Activated CD4-positive, alpha-beta T cell treated with anti-CD3 and anti-CD28 coated beads, Interleukin-2, amount 10 ng/mL, durations not matched to agents 24 days and 14 days (primary cell): ENCODE measurements at regions not wholly inside any gene's neighbourhood (a gene's known extent, or its start where the extent isn't known, plus 50 kb on each side); places are given as distances from the start of the nearest gene placed in this dataset.

Experiments used
- DNase-seq: peaks from one replicate; pipeline ENCODE4 v3.0.0; 2022
- H3K27ac Mint-ChIP-seq: one replicate; pipeline ENCODE4 v1.8.0; 2022; ENCODE audit warnings: mild to moderate bottlenecking, mixed read lengths
- H3K27me3 Mint-ChIP-seq: one replicate; pipeline ENCODE4 v1.8.0; 2022; ENCODE audit warnings: mixed read lengths
- H3K36me3 Mint-ChIP-seq: one replicate; pipeline ENCODE4 v1.8.0; 2022; ENCODE audit warnings: low read depth, mild to moderate bottlenecking, mixed read lengths
- H3K4me1 Mint-ChIP-seq: one replicate; pipeline ENCODE4 v1.8.0; 2021; ENCODE audit warnings: mixed read lengths
- H3K4me3 Mint-ChIP-seq: one replicate; pipeline ENCODE4 v1.8.0; 2022; ENCODE audit warnings: mild to moderate bottlenecking, moderate library complexity, mixed read lengths
- H3K9me3 Mint-ChIP-seq: one replicate; pipeline ENCODE4 v1.8.0; 2021; ENCODE audit warnings: mixed read lengths
- intact Hi-C: fragments of 100-400 bp; cut with micrococcal nuclease; formaldehyde crosslinking; loops from one replicate; pipeline ENCODE4 v1.15.1; 2023

DNA sequence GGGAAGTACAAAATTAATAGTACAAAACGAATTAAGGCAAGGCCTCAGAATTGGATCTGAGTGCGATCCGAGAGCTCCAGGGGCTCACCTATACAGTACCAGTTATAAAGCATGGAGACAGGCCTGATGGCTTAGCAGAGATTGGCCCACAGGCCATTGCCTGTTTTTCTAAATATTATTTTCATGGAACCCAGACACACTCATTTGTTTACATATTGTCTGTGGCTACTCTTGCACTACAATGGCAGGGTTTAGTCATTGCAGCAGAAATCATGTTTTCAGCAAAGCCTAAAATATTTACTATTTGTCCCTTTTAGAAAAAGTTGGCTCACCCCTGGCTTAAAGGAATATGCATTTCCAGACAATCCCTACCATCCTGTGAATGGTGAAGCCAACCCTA lies 578.9 kb downstream of the PLPP3 start:
- Mint-ChIP-seq H3K27ac (no peak overlapping the region), H3K4me3 (no peak overlapping the region), H3K27me3 (no peaks in the 10 kb centered on the region), H3K9me3 (no peaks in the 10 kb centered on the region), H3K4me1 (no peaks in the 10 kb centered on the region), H3K36me3 (no peaks in the 10 kb centered on the region)
- intact Hi-C loops, result no loop called here
- no peak for DNase-seq

GRCh38 chr1:55997536-55997935 lies 581.8 kb downstream of the PLPP3 start:
- H3K4me3 Mint-ChIP-seq, result no peak overlapping the region
- no peaks in the 10 kb centered on the region for H3K27me3 Mint-ChIP-seq
- no peak for DNase-seq
- no peak overlapping the region for H3K27ac Mint-ChIP-seq
- H3K36me3 Mint-ChIP-seq, result no peaks in the 10 kb centered on the region
- intact Hi-C loops, result no loop called here
- peaks cover 4% of the 10 kb centered on the region for H3K9me3 Mint-ChIP-seq
- H3K4me1 Mint-ChIP-seq, result no peaks in the 10 kb centered on the region

DNA sequence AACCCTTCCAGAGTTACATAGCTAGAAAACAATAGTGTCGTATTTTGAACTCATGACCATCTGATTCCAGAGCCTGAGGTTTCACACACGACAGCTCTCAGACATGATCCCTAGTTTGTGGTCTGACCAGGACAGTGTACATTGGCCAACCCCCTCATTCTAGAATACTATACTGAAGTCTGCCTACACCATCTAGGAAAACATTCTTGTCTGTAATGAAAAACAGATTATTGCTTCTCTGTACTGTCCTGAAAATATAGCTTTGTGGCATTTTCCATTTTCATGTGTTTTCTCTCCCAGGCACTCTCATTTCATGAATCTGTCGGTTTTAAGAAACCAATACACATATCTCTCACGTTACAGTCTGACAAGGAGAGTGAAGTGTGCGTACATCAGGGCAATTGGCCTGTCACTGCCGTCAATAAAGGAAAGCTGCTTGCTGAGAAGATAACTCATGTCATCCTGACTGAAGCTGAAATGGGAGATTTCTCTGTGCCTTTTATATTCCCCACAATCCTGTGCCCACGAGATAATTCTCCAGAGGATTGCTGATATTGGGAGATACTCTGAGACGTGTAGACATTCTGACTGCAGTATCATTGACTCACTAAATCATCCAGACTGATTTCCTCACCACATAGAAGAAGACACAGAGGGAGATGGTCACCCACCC lies 585.6 kb downstream of the PLPP3 start:
- H3K4me1 Mint-ChIP-seq, result no peaks in the 10 kb centered on the region
- peaks cover 4% of the 10 kb centered on the region for H3K9me3 Mint-ChIP-seq
- H3K36me3 Mint-ChIP-seq, result no peaks in the 10 kb centered on the region
- no peak overlapping the region for H3K4me3 Mint-ChIP-seq
- no peak overlapping the region for H3K27ac Mint-ChIP-seq
- H3K27me3 Mint-ChIP-seq, result no peaks in the 10 kb centered on the region
- DNase-seq, result no peak
- intact Hi-C loops, result no loop called here

DNA sequence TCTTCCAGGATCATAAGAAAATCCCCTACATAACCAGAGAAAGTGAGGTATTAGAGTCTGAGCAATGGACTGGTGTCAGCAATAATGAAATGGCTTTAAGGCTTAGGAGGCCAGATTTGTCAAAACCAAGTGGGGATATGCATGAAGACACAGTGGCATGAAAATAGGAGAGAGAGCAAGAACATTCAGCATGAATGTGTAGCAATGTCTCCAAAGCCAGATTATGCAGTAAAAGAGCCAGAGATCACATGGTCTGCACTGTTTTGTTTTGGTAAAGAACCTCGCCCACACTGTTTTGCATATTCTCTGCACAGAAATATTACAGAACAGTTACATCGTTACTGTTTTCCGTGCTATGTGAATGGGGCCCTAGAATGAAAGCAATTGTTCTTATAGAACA lies 589.4 kb downstream of the PLPP3 start:
- Mint-ChIP-seq H3K27ac (no peak overlapping the region), H3K27me3 (no peaks in the 10 kb centered on the region), H3K4me1 (no peaks in the 10 kb centered on the region), H3K36me3 (no peaks in the 10 kb centered on the region), H3K9me3 (peaks cover 1% of the 10 kb centered on the region), H3K4me3 (no peak overlapping the region)
- no peak for DNase-seq
- intact Hi-C loops, result no loop called here

DNA sequence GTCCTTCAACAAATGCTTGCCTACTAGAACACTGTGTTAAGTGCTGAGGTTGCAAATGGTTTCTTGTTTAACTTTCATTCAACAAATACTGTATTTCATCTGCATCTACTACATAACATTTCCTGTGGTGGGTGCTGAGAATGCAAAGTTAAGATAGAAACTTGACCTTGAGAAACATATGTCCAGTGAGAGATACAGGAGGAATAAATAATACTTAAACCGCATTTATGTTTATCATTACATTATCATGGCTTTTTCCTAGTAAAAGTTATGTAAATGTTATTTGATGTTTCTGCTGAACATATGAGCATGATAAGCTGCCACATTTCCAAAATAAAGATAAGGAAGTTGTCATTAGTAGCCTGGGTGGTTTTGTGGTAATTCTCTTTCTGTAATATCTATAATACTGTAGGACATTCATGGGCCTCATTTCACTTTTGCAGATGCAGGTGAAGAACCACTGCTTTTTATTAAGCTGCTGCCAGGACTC lies 590.4 kb downstream of the PLPP3 start:
- H3K4me3 Mint-ChIP-seq, result no peak overlapping the region
- H3K4me1 Mint-ChIP-seq, result no peaks in the 10 kb centered on the region
- DNase-seq, result no peak
- no peaks in the 10 kb centered on the region for H3K27me3 Mint-ChIP-seq
- no peak overlapping the region for H3K27ac Mint-ChIP-seq
- no peaks in the 10 kb centered on the region for H3K36me3 Mint-ChIP-seq
- H3K9me3 Mint-ChIP-seq, result no peaks in the 10 kb centered on the region
- intact Hi-C loops, result no loop called here

- Mint-ChIP-seq H3K36me3 (no peaks in the 10 kb centered on the region), H3K27ac (no peak overlapping the region), H3K4me3 (no peak overlapping the region), H3K27me3 (no peaks in the 10 kb centered on the region), H3K4me1 (no peaks in the 10 kb centered on the region), H3K9me3 (no peaks in the 10 kb centered on the region)
- no peak for DNase-seq
- intact Hi-C loops, result no loop called here
Observed at GRCh38 chr1:55987491-55988249, 591.7 kb downstream of the PLPP3 start.

DNA sequence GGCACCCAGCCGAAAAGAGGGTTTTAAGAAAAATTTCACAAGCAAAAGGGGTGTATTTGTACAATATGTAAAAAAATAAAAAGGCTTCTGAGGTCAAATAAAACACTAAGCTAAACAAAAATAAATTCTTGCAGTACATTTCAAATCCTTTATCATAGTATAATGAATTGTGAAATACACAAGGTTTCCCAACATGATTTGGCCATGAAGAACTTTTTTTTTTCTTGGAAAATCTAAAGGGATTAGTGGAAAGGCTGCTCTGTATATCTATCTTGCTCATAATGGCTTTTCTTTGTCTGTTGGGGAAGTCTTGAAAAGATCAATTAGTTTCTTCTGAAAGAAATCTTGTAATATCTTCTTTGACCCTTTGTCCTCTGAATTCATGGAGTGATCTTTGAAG lies 593.4 kb downstream of the PLPP3 start:
- no peaks in the 10 kb centered on the region for H3K27me3 Mint-ChIP-seq
- no peaks in the 10 kb centered on the region for H3K4me1 Mint-ChIP-seq
- H3K36me3 Mint-ChIP-seq, result no peaks in the 10 kb centered on the region
- intact Hi-C loops, result no loop called here
- no peak overlapping the region for H3K27ac Mint-ChIP-seq
- DNase-seq, result no peak
- no peak overlapping the region for H3K4me3 Mint-ChIP-seq
- H3K9me3 Mint-ChIP-seq, result no peaks in the 10 kb centered on the region

DNA sequence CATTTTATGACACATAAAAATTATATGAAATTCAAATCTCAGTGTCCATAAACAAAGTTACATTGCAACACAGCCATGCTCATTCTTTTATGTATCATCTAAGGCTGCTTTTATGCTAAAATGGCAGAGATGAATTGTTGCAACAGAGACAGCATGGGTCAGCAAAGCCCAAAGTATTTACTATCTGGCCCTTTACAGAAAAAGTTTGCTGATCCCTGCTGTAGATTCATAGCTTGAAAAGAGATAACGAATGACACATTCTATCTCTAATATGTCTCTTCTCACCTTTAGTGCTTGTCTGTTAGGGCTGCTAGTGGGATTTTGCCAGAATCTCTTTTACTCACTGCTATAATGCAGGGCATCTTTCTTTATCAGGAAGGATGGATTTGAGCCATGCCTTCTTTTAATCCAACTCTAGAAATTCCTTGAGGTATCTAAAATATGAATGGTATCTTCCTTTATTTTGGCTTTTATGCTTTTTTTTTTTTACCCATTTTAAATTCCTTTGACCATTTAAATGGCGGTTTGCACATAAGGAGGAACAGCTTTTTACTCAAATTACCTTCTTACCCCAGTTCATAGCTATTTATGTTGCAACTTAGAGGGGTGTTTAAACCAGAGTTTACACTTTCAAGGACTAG lies 598.2 kb downstream of the PLPP3 start:
- Mint-ChIP-seq H3K36me3 (no peaks in the 10 kb centered on the region), H3K27ac (no peak overlapping the region), H3K9me3 (no peaks in the 10 kb centered on the region), H3K4me1 (no peaks in the 10 kb centered on the region), H3K27me3 (no peaks in the 10 kb centered on the region), H3K4me3 (no peak overlapping the region)
- no peak for DNase-seq
- intact Hi-C loops, result no loop called here

GRCh38 chr1:55980582-55980981 lies 598.8 kb downstream of the PLPP3 start:
- Mint-ChIP-seq H3K4me3 (no peak overlapping the region), H3K27me3 (no peaks in the 10 kb centered on the region)

DNA sequence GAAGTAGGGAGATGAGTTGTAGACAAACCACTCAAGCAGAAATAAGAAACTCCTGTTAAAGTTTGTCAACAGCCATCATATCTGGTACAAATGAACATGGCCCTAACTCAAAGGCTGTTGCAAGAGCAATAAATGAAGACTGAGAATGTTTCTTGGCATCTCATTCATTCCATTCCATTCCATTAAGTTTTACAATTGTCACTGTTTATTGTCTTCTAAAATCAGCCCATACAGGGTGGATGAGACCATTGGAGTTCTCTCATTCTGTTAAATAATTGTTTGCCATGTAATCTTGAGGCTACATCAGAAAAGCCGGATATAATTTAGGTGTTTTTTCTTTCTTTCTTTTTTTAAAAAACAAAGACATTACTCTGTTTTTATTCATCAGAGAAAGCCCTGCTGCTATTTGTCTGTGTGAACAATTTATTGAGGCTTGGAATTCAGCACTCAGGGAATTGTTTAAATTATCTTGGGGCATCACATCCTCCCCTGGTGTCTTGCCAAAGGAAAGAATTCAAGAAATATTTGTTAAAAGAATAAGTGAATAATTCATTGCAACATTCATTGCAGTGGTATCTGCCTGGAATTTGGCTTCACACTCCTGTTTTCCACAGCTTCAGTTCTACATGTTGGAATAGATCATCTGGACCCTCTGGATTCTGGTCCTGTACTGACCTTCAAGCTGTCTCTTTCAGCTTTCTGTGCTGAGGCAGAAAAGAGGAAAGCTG lies 604.5 kb downstream of the PLPP3 start:
- Mint-ChIP-seq H3K27me3 (no peaks in the 10 kb centered on the region), H3K27ac (no peak overlapping the region), H3K4me3 (no peak overlapping the region), H3K9me3 (no peaks in the 10 kb centered on the region), H3K4me1 (no peaks in the 10 kb centered on the region), H3K36me3 (no peaks in the 10 kb centered on the region)
- intact Hi-C loops, result no loop called here
- no peak for DNase-seq

More at GRCh38 chr1:55980582-55980981, 598.8 kb downstream of the PLPP3 start:
- intact Hi-C loops, result no loop called here
- DNase-seq, result no peak
- Mint-ChIP-seq H3K4me1 (no peaks in the 10 kb centered on the region), H3K36me3 (no peaks in the 10 kb centered on the region), H3K27ac (no peak overlapping the region), H3K9me3 (no peaks in the 10 kb centered on the region)

GRCh38 chr1:55970526-55971110 lies 608.7 kb downstream of the PLPP3 start:
- H3K9me3 Mint-ChIP-seq, result no peaks in the 10 kb centered on the region
- DNase-seq, result no peak
- H3K27me3 Mint-ChIP-seq, result no peaks in the 10 kb centered on the region
- H3K27ac Mint-ChIP-seq, result no peak overlapping the region
- no peaks in the 10 kb centered on the region for H3K36me3 Mint-ChIP-seq
- H3K4me1 Mint-ChIP-seq, result no peaks in the 10 kb centered on the region
- intact Hi-C loops, result no loop called here
- H3K4me3 Mint-ChIP-seq, result no peak overlapping the region

DNA sequence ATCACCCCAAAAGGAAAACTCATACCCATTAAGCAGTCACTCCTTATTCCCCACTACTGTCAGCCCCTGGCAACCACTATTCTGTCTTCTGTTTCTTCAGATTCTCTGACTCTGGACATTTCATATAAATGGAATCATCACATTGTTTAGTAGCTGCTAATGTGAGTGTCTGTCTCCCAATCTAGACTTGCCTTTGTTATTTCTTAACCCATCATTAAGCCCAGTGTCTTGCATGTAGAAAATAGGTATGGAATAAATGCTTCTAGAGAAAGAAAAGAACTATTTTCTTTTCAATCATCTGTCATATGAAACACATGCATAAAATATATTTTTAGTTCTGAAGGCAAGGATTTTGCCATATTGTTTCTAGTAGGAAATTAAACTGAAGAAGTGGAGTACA lies 610.0 kb downstream of the PLPP3 start:
- H3K27me3 Mint-ChIP-seq, result no peaks in the 10 kb centered on the region
- DNase-seq, result no peak
- H3K36me3 Mint-ChIP-seq, result no peaks in the 10 kb centered on the region
- no peak overlapping the region for H3K4me3 Mint-ChIP-seq
- H3K9me3 Mint-ChIP-seq, result no peaks in the 10 kb centered on the region
- intact Hi-C loops, result no loop called here
- H3K27ac Mint-ChIP-seq, result no peak overlapping the region
- H3K4me1 Mint-ChIP-seq, result no peaks in the 10 kb centered on the region

GRCh38 chr1:55968661-55969060 lies 610.7 kb downstream of the PLPP3 start:
- Mint-ChIP-seq H3K36me3 (no peaks in the 10 kb centered on the region), H3K4me1 (no peaks in the 10 kb centered on the region), H3K4me3 (no peak overlapping the region), H3K27me3 (no peaks in the 10 kb centered on the region), H3K27ac (no peak overlapping the region), H3K9me3 (no peaks in the 10 kb centered on the region)
- no peak for DNase-seq
- intact Hi-C loops, result no loop called here
